ENCODE measurements at regions not wholly inside any gene's neighbourhood (a gene's known extent, or its start where the extent isn't known, plus 50 kb on each side); places are given as distances from the start of the nearest gene placed in this dataset.

DNA sequence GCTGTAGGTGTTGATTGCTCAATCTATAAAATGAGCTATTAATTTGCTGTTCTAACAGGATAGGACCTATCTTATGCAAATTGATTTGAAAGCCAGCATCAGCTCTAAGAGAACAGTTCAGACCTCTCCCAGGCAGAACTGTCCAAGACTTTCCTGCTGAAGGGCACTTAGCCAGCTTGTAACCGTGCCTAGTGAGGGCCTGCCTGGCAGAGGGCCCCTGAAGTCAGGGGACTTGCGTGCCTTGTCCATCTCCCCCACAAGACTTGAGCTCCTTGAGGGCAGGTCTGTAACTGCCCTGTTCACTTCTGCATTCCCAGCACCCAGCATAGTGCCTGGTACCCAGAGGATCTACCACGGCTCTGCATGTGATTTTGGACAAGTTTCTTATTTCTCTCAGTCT is 293.4 kb downstream of the CDK5RAP2 start:
- H3K4me2 ChIP-seq (ENCODE audit: low read length), result no peak overlapping the region
- H3K9me2 ChIP-seq (replicated peaks; ENCODE audit: control insufficient read depth, low read length), result no peaks in the 10 kb centered on the region
- no peaks in the 10 kb centered on the region for H3F3A ChIP-seq (ENCODE audit: control insufficient read depth, insufficient read depth)
- H4K20me1 ChIP-seq (ENCODE audit: control insufficient read depth, insufficient read depth, low read depth, low read length), result no peaks in the 10 kb centered on the region
- no peaks in the 10 kb centered on the region for H3K9me3 ChIP-seq (ENCODE audit: control insufficient read depth, insufficient read depth, low read length)
- H3K27ac ChIP-seq (ENCODE audit: low read depth, low read length), result no peak overlapping the region
- H3K36me3 ChIP-seq (ENCODE audit: control insufficient read depth, low read length), result no peaks in the 10 kb centered on the region
- H3K27me3 ChIP-seq (ENCODE audit: control insufficient read depth, low read length), result no peaks in the 10 kb centered on the region
- no peaks in the 10 kb centered on the region for H3K4me1 ChIP-seq (ENCODE audit: control insufficient read depth, low read length)
- no peak overlapping the region for H3K4me3 ChIP-seq (ENCODE audit: low read length)
- TF ChIP-seq, protein P1, sequence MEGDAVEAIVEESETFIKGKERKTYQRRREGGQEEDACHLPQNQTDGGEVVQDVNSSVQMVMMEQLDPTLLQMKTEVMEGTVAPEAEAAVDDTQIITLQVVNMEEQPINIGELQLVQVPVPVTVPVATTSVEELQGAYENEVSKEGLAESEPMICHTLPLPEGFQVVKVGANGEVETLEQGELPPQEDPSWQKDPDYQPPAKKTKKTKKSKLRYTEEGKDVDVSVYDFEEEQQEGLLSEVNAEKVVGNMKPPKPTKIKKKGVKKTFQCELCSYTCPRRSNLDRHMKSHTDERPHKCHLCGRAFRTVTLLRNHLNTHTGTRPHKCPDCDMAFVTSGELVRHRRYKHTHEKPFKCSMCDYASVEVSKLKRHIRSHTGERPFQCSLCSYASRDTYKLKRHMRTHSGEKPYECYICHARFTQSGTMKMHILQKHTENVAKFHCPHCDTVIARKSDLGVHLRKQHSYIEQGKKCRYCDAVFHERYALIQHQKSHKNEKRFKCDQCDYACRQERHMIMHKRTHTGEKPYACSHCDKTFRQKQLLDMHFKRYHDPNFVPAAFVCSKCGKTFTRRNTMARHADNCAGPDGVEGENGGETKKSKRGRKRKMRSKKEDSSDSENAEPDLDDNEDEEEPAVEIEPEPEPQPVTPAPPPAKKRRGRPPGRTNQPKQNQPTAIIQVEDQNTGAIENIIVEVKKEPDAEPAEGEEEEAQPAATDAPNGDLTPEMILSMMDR (IDR thresholded peaks at IDR 0.05; ENCODE audit: low read depth, low read length, poor library complexity, severe bottlenecking), result no peak
- TF ChIP-seq EZH2phosphoT487 (IDR thresholded peaks at IDR 0.05; ENCODE audit: borderline replicate concordance, low read length), result no peak
- no peaks in the 10 kb centered on the region for H3K79me2 ChIP-seq (ENCODE audit: control insufficient read depth, low read length)

DNA sequence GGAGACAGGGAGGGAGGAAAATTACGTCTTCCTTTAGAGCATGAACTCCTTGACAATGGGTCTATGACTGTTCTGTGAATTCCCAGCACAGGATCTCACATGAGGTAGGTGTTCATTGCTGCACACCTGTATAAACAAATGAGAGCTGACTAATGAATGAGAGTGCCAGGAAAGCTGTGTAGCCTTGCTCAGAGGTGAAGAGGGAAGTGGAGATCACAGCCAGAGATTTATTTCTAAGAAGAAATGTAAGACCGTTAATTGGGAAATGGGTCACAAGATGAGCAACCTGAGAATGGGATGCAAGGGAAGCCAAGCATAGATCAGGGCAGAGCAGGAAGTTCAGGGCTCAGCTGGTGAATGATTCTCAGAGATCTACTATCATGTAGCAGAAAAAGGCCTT is 295.1 kb downstream of the CDK5RAP2 start:
- Histone ChIP-seq H3K9me3 (ENCODE audit: control insufficient read depth, insufficient read depth, low read length) (no peaks in the 10 kb centered on the region), H3K4me3 (ENCODE audit: low read length) (no peak overlapping the region), H3K36me3 (ENCODE audit: control insufficient read depth, low read length) (no peaks in the 10 kb centered on the region), H3K4me1 (ENCODE audit: control insufficient read depth, low read length) (no peaks in the 10 kb centered on the region), H3K79me2 (ENCODE audit: control insufficient read depth, low read length) (no peaks in the 10 kb centered on the region), H3K27ac (ENCODE audit: low read depth, low read length) (no peak overlapping the region), H3F3A (ENCODE audit: control insufficient read depth, insufficient read depth) (no peaks in the 10 kb centered on the region), H3K27me3 (ENCODE audit: control insufficient read depth, low read length) (no peaks in the 10 kb centered on the region), H4K20me1 (ENCODE audit: control insufficient read depth, insufficient read depth, low read depth, low read length) (no peaks in the 10 kb centered on the region), H3K4me2 (ENCODE audit: low read length) (no peak overlapping the region), H3K9me2 (replicated peaks; ENCODE audit: control insufficient read depth, low read length) (no peaks in the 10 kb centered on the region)
- TF ChIP-seq EZH2phosphoT487 (IDR thresholded peaks at IDR 0.05; ENCODE audit: borderline replicate concordance, low read length), result no peak
- TF ChIP-seq, protein P1 (IDR thresholded peaks at IDR 0.05; ENCODE audit: low read depth, low read length, poor library complexity, severe bottlenecking), result no peak

DNA sequence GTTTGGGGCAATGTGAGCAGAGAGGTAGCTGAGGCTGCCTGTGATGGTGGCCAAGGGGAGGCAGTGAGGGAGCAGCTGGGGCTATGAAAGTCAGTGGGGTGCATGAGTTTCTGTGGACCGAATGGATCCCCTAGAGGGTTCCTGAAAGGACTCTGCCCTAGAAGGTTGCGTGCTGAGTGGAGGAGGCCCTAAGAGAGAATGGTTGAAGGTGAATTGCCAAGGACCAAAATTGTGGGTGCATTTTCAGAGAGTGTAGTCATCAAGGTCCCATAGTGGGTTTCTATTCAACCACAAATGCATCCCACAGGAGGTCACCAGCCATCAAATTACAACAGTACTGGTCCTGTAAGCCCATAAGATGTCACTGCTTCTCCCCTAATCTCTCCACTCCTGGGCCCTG is 298.3 kb downstream of the CDK5RAP2 start:
- no peaks in the 10 kb centered on the region for H3K79me2 ChIP-seq (ENCODE audit: control insufficient read depth, low read length)
- no peaks in the 10 kb centered on the region for H3F3A ChIP-seq (ENCODE audit: control insufficient read depth, insufficient read depth)
- H3K9me2 ChIP-seq (replicated peaks; ENCODE audit: control insufficient read depth, low read length), result no peaks in the 10 kb centered on the region
- no peak overlapping the region for H3K4me3 ChIP-seq (ENCODE audit: low read length)
- no peak overlapping the region for H3K27ac ChIP-seq (ENCODE audit: low read depth, low read length)
- no peak for TF ChIP-seq EZH2phosphoT487 (IDR thresholded peaks at IDR 0.05; ENCODE audit: borderline replicate concordance, low read length)
- TF ChIP-seq, protein P1 (IDR thresholded peaks at IDR 0.05; ENCODE audit: low read depth, low read length, poor library complexity, severe bottlenecking), result no peak
- no peaks in the 10 kb centered on the region for H3K36me3 ChIP-seq (ENCODE audit: control insufficient read depth, low read length)
- H3K4me1 ChIP-seq (ENCODE audit: control insufficient read depth, low read length), result no peaks in the 10 kb centered on the region
- no peak overlapping the region for H3K4me2 ChIP-seq (ENCODE audit: low read length)
- no peaks in the 10 kb centered on the region for H4K20me1 ChIP-seq (ENCODE audit: control insufficient read depth, insufficient read depth, low read depth, low read length)
- no peaks in the 10 kb centered on the region for H3K9me3 ChIP-seq (ENCODE audit: control insufficient read depth, insufficient read depth, low read length)
- H3K27me3 ChIP-seq (ENCODE audit: control insufficient read depth, low read length), result no peaks in the 10 kb centered on the region

DNA sequence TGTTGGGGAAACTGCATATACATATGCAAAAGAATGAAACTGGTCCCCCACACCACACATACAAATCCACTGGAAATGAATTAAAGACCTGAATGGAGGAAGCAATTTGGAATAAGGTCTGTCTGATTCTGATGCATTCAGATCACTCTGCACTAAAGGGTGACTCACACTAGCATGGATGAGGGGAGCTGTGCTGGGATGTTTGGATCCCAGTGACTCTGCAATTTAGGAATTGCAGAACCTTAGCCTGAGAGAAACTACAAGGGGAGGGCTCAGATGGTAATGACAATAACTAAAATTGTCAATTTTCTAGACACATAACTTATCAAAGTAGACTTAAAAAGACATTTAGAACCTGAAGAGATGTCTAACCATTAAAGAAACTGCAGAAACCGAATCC is 312.0 kb downstream of the CDK5RAP2 start:
- H3K36me3 ChIP-seq (ENCODE audit: control insufficient read depth, low read length), result no peaks in the 10 kb centered on the region
- no peak overlapping the region for H3K4me2 ChIP-seq (ENCODE audit: low read length)
- TF ChIP-seq EZH2phosphoT487 (IDR thresholded peaks at IDR 0.05; ENCODE audit: borderline replicate concordance, low read length), result no peak
- TF ChIP-seq, protein P1 (IDR thresholded peaks at IDR 0.05; ENCODE audit: low read depth, low read length, poor library complexity, severe bottlenecking), result no peak
- no peaks in the 10 kb centered on the region for H3K4me1 ChIP-seq (ENCODE audit: control insufficient read depth, low read length)
- H3K9me3 ChIP-seq (ENCODE audit: control insufficient read depth, insufficient read depth, low read length), result no peaks in the 10 kb centered on the region
- no peaks in the 10 kb centered on the region for H3K79me2 ChIP-seq (ENCODE audit: control insufficient read depth, low read length)
- H3F3A ChIP-seq (ENCODE audit: control insufficient read depth, insufficient read depth), result no peaks in the 10 kb centered on the region
- no peaks in the 10 kb centered on the region for H4K20me1 ChIP-seq (ENCODE audit: control insufficient read depth, insufficient read depth, low read depth, low read length)
- H3K9me2 ChIP-seq (replicated peaks; ENCODE audit: control insufficient read depth, low read length), result no peaks in the 10 kb centered on the region
- H3K4me3 ChIP-seq (ENCODE audit: low read length), result no peak overlapping the region
- no peaks in the 10 kb centered on the region for H3K27me3 ChIP-seq (ENCODE audit: control insufficient read depth, low read length)
- no peak overlapping the region for H3K27ac ChIP-seq (ENCODE audit: low read depth, low read length)

Measured in DOHH2 (cell line).